HUES6 (cell line): ENCODE measurements at regions not wholly inside any gene's neighbourhood (a gene's known extent, or its start where the extent isn't known, plus 50 kb on each side); places are given as distances from the start of the nearest gene placed in this dataset.

Experiments used
- H3K27ac ChIP-seq: 2 replicates; pipeline ENCODE4 v1.7.0; 2013; ENCODE audit warnings: low read depth, mild to moderate bottlenecking, low read length, inconsistent platforms
- H3K27me3 ChIP-seq: 2 replicates; pipeline ENCODE4 v1.6.1; 2013; ENCODE audit warnings: low read length; ENCODE audit not compliant: control insufficient read depth, insufficient read depth
- H3K36me3 ChIP-seq: 2 replicates; pipeline ENCODE4 v1.6.1; 2013; ENCODE audit warnings: low read length; ENCODE audit not compliant: control insufficient read depth, insufficient read depth
- H3K4me1 ChIP-seq: 2 replicates; pipeline ENCODE4 v1.6.1; 2013; ENCODE audit warnings: low read length; ENCODE audit not compliant: control insufficient read depth, insufficient read depth
- H3K4me3 ChIP-seq: 2 replicates; pipeline ENCODE4 v1.5.1; 2013; ENCODE audit warnings: low read depth, low read length
- H3K9ac ChIP-seq: one replicate; pipeline ENCODE4 v1.6.1; 2013; ENCODE audit warnings: mild to moderate bottlenecking, low read length
- H3K9me3 ChIP-seq: 2 replicates; pipeline ENCODE4 v1.6.1; 2013; ENCODE audit warnings: low read depth, low read length; ENCODE audit not compliant: control insufficient read depth, insufficient read depth

GRCh38 chr17:56098746-56099145, 54.5 kb upstream of the ANKFN1 start:
- Histone ChIP-seq H3K27me3 (peaks cover 3% of the 10 kb centered on the region; the same call in 1 of the 2 replicates), H3K36me3 (no peaks in the 10 kb centered on the region), H3K9me3 (no peaks in the 10 kb centered on the region), H3K9ac (no peak overlapping the region), H3K4me1 (no peaks in the 10 kb centered on the region), H3K27ac (no peak overlapping the region), H3K4me3 (no peak overlapping the region)

GRCh38 chr17:56099649-56100048, 53.6 kb upstream of the ANKFN1 start:
- Histone ChIP-seq H3K4me1 (no peaks in the 10 kb centered on the region), H3K9me3 (no peaks in the 10 kb centered on the region), H3K27me3 (peaks cover 3% of the 10 kb centered on the region; the same call in 1 of the 2 replicates), H3K36me3 (no peaks in the 10 kb centered on the region), H3K27ac (no peak overlapping the region), H3K4me3 (no peak overlapping the region), H3K9ac (no peak overlapping the region)
